Osteoblast (primary cell): ENCODE measurements at regions not wholly inside any gene's neighbourhood (a gene's known extent, or its start where the extent isn't known, plus 50 kb on each side); places are given as distances from the start of the nearest gene placed in this dataset.

Experiments
- DNase-seq: peaks from one replicate; pipeline ENCODE4 v3.0.0; 2011; ENCODE audit warnings: low spot score, mixed read lengths; ENCODE audit not compliant: insufficient read length; ENCODE audit errors: missing footprints
- H2AFZ ChIP-seq: 2 replicates; pipeline ENCODE4 v1.6.0; 2011; ENCODE audit warnings: mild to moderate bottlenecking, low read length
- H3K27ac ChIP-seq: 2 replicates; pipeline ENCODE4 v1.5.1; 2011; ENCODE audit warnings: mild to moderate bottlenecking, low read depth, low read length, moderate library complexity
- H3K27me3 ChIP-seq: 2 replicates; pipeline ENCODE4 v1.6.0; 2012; ENCODE audit warnings: mild to moderate bottlenecking, control low read depth, inconsistent platforms, low read length, moderate library complexity; ENCODE audit not compliant: insufficient read depth
- H3K36me3 ChIP-seq: 2 replicates; pipeline ENCODE4 v1.5.1; 2011; ENCODE audit warnings: mild to moderate bottlenecking, low read length, control low read depth, moderate library complexity; ENCODE audit not compliant: insufficient read depth
- H3K4me1 ChIP-seq: 2 replicates; pipeline ENCODE4 v1.5.1; 2011; ENCODE audit warnings: mild to moderate bottlenecking, low read length, control low read depth, moderate library complexity; ENCODE audit not compliant: insufficient read depth
- H3K4me2 ChIP-seq: 2 replicates; pipeline ENCODE4 v1.6.0; 2011; ENCODE audit warnings: mild to moderate bottlenecking, low read length; ENCODE audit not compliant: insufficient read depth
- H3K4me3 ChIP-seq: fragments of 200-600 bp; sonication (generic); 3 replicates; pipeline ENCODE4 v1.5.1; 2012; ENCODE audit warnings: mild to moderate bottlenecking, low read length, inconsistent platforms; ENCODE audit not compliant: insufficient read depth
- H3K79me2 ChIP-seq: 2 replicates; pipeline ENCODE4 v1.6.0; 2012; ENCODE audit warnings: mild to moderate bottlenecking, low read length, control low read depth, inconsistent platforms; ENCODE audit not compliant: insufficient read depth
- H3K9me3 ChIP-seq: 2 replicates; pipeline ENCODE4 v1.5.1; 2011; ENCODE audit warnings: low read depth, low read length, control low read depth
- H4K20me1 ChIP-seq: 2 replicates; pipeline ENCODE4 v1.6.0; 2012; ENCODE audit warnings: mild to moderate bottlenecking, low read length, control low read depth; ENCODE audit not compliant: insufficient read depth
- CTCF ChIP-seq: IDR thresholded peaks from 2 replicates; pipeline ENCODE4 v1.5.1; 2011; ENCODE audit warnings: mild to moderate bottlenecking, low read depth, low read length, moderate library complexity; ENCODE audit errors: extremely low read depth

GRCh38 chr11:129543515-129544290, 168.1 kb downstream of the BARX2 start:
- Histone ChIP-seq H3K4me1 (no peaks in the 10 kb centered on the region), H3K27ac (no peak overlapping the region), H3K9me3 (no peaks in the 10 kb centered on the region), H3K4me3 (no peak overlapping the region), H3K36me3 (no peaks in the 10 kb centered on the region), H3K79me2 (no peaks in the 10 kb centered on the region), H3K27me3 (no peaks in the 10 kb centered on the region), H3K4me2 (no peak overlapping the region), H2AFZ (no peak overlapping the region), H4K20me1 (no peaks in the 10 kb centered on the region)
- DNase-seq, result no peak
- no peak for TF ChIP-seq CTCF

GRCh38 chr11:129544691-129545090, 169.0 kb downstream of the BARX2 start:
- Histone ChIP-seq H3K79me2 (no peaks in the 10 kb centered on the region), H3K4me2 (no peak overlapping the region)

GRCh38 chr11:129546266-129546665, 170.6 kb downstream of the BARX2 start:
- Histone ChIP-seq H3K4me3 (no peak overlapping the region), H2AFZ (no peak overlapping the region), H3K36me3 (no peaks in the 10 kb centered on the region), H3K27me3 (no peaks in the 10 kb centered on the region), H3K4me2 (no peak overlapping the region), H3K4me1 (no peaks in the 10 kb centered on the region), H3K9me3 (no peaks in the 10 kb centered on the region), H3K27ac (no peak overlapping the region), H4K20me1 (no peaks in the 10 kb centered on the region), H3K79me2 (no peaks in the 10 kb centered on the region)
- DNase-seq, result no peak
- TF ChIP-seq CTCF, result no peak

More at GRCh38 chr11:129544691-129545090, 169.0 kb downstream of the BARX2 start:
- no peak overlapping the region for H3K27ac ChIP-seq
- no peaks in the 10 kb centered on the region for H3K4me1 ChIP-seq
- H2AFZ ChIP-seq, result no peak overlapping the region
- no peak for DNase-seq
- H3K27me3 ChIP-seq, result no peaks in the 10 kb centered on the region
- H3K4me3 ChIP-seq, result no peak overlapping the region
- no peaks in the 10 kb centered on the region for H3K9me3 ChIP-seq
- H3K36me3 ChIP-seq, result no peaks in the 10 kb centered on the region
- no peaks in the 10 kb centered on the region for H4K20me1 ChIP-seq
- TF ChIP-seq CTCF, result no peak

DNA sequence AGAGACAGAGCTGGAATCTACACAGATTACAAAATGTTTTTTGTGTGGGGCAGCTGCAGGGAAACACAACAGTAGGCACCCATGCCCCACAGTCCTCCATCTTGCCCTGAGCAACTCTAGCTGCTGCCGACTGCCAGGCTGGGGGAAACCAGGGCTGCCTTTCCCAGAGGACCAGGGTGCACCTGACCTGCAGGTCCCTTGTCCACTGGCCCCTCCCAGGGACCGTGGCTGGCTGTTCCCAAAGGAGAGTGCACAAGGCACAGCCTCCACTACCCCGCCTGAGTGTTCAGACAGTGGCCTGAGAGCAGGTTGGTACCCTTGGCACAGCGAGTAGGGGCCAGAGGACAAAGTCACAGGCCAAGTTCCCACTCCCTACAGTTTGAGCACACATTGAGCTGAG, 181.8 kb downstream of the BARX2 start:
- no peaks in the 10 kb centered on the region for H3K36me3 ChIP-seq
- H3K27ac ChIP-seq, result no peak overlapping the region
- no peaks in the 10 kb centered on the region for H3K4me1 ChIP-seq
- no peak for TF ChIP-seq CTCF
- H2AFZ ChIP-seq, result no peak overlapping the region
- no peaks in the 10 kb centered on the region for H3K27me3 ChIP-seq
- no peak overlapping the region for H3K4me3 ChIP-seq
- H3K4me2 ChIP-seq, result no peak overlapping the region
- H3K79me2 ChIP-seq, result no peaks in the 10 kb centered on the region
- no peak for DNase-seq
- no peaks in the 10 kb centered on the region for H4K20me1 ChIP-seq
- H3K9me3 ChIP-seq, result no peaks in the 10 kb centered on the region
